ENCODE measurements at regions not wholly inside any gene's neighbourhood (a gene's known extent, or its start where the extent isn't known, plus 50 kb on each side); places are given as distances from the start of the nearest gene placed in this dataset.

DNA sequence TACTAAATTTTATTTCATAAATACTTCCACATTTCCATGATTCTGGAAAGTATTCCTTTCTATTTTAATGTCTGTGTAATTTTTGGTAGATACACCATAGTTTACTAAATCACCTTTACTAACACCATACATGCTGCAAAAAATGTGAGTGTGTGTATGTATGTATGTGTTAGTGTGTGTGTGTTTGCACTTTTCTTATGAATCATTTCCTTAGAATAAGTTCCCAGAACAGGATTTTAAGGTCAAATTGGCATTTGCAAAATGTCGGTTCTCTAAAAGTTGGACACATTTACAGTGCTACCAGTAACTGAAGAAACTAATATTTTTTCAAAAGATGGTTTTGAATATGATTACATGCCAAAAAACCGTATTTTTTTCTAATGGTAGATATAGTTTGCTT is 137.1 kb downstream of the CYB561 start (continued):
- TF ChIP-seq, protein P1, sequence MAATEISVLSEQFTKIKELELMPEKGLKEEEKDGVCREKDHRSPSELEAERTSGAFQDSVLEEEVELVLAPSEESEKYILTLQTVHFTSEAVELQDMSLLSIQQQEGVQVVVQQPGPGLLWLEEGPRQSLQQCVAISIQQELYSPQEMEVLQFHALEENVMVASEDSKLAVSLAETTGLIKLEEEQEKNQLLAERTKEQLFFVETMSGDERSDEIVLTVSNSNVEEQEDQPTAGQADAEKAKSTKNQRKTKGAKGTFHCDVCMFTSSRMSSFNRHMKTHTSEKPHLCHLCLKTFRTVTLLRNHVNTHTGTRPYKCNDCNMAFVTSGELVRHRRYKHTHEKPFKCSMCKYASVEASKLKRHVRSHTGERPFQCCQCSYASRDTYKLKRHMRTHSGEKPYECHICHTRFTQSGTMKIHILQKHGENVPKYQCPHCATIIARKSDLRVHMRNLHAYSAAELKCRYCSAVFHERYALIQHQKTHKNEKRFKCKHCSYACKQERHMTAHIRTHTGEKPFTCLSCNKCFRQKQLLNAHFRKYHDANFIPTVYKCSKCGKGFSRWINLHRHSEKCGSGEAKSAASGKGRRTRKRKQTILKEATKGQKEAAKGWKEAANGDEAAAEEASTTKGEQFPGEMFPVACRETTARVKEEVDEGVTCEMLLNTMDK (IDR thresholded peaks at IDR 0.05; ENCODE audit: borderline replicate concordance, insufficient read depth, low read depth, low read length, poor library complexity, severe bottlenecking): no peak
- TF ChIP-seq, protein P2, sequence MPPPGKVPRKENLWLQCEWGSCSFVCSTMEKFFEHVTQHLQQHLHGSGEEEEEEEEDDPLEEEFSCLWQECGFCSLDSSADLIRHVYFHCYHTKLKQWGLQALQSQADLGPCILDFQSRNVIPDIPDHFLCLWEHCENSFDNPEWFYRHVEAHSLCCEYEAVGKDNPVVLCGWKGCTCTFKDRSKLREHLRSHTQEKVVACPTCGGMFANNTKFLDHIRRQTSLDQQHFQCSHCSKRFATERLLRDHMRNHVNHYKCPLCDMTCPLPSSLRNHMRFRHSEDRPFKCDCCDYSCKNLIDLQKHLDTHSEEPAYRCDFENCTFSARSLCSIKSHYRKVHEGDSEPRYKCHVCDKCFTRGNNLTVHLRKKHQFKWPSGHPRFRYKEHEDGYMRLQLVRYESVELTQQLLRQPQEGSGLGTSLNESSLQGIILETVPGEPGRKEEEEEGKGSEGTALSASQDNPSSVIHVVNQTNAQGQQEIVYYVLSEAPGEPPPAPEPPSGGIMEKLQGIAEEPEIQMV (tag; conservative IDR thresholded peaks at IDR 0.05; ENCODE audit: low read depth): no peak

DNA sequence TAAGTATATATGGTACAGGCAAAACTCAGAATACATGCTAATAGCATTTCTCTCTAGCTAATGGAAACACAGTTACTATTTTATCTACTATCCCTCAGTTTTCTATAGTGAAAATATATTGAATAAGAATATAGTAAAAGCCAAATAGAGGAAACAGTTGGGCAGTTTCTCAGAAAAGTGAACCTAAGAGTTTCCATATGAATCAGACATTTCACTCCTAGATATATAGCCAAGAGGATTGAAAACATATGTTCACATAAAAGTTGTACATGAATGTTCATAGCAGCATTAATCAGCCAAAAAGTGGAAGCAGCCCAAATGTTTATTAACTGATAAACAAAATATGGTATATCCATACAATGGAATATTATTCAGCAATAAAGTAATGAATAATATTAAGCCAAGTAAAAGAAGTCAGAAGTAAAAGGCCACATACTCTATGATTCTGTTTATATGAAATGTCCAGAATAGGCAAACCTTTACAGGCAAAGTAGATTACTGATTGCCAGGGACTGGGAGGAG is 134.6 kb downstream of the CYB561 start:
- no peak for DNase-seq (ENCODE audit: extremely low read depth in 1 of 4, low spot score in 3 of 4)
- Histone ChIP-seq H3K79me2 (ENCODE audit: control insufficient read depth, insufficient read depth, low read length) (no peaks in the 10 kb centered on the region), H4K20me1 (replicated peaks; ENCODE audit: control insufficient read depth, insufficient read depth, low read length) (no peaks in the 10 kb centered on the region), H2AFZ (ENCODE audit: low read depth, low read length) (no peak overlapping the region), H3K4me2 (ENCODE audit: insufficient read depth, low read length) (no peak overlapping the region), H3K27me3 (ENCODE audit: control insufficient read depth in 2 of 2, insufficient read depth in 2 of 2, low read length in 2 of 2) (no peaks in the 10 kb centered on the region), H3K36me3 (ENCODE audit: control insufficient read depth, insufficient read depth, low read length) (no peaks in the 10 kb centered on the region), H3K27ac (ENCODE audit: extremely low read depth, low read depth, low read length) (no peak overlapping the region), H3K4me3 (no peak overlapping the region), H3K9me1 (ENCODE audit: control insufficient read depth, insufficient read depth, low read length) (no peaks in the 10 kb centered on the region), H3K9ac (ENCODE audit: insufficient read depth in 1 of 2, low read depth in 2 of 2, low read length in 2 of 2) (no peak overlapping the region), H3K9me3 (replicated peaks; ENCODE audit: control insufficient read depth, insufficient read depth, low read depth, low read length) (no peaks in the 10 kb centered on the region), H3K4me1 (replicated peaks in 1 of 2; ENCODE audit: control insufficient read depth in 2 of 2, insufficient read depth in 2 of 2, low read length in 2 of 2) (no peaks in the 10 kb centered on the region; a peak in 2 of 5 replicates)
- ChIA-PET CTCF (ENCODE audit: low intra/inter-chr PET ratio) (no interaction called here), POLR2A (no interaction called here)
- in situ Hi-C loops (cut with MboI) (no loop called here), intact Hi-C loops (cut with micrococcal nuclease) (no loop called here)
- no peak for TF ChIP-seq NR4A1 (CRISPR knock-in tag; IDR thresholded peaks at IDR 0.05)
- TF ChIP-seq NR4A1 (tag; IDR thresholded peaks at IDR 0.05): no peak
- no peak for TF ChIP-seq PYGO2 (tag; IDR thresholded peaks at IDR 0.05)
- TF ChIP-seq SMARCE1 (IDR thresholded peaks at IDR 0.05): no peak
- TF ChIP-seq PHF20 (IDR thresholded peaks at IDR 0.05; ENCODE audit: partially characterized antibody): no peak
- BruUV-seq (replicated peaks): no TSS peak
- FAIRE-seq: no peak
- ATAC-seq: no peak
